ENCODE measurements at regions not wholly inside any gene's neighbourhood (a gene's known extent, or its start where the extent isn't known, plus 50 kb on each side); places are given as distances from the start of the nearest gene placed in this dataset.

GRCh38 chr2:7724336-7724735 is 807.1 kb downstream of the RNF144A start:
- Histone ChIP-seq H3K9me3 (replicated peaks in 1 of 2; ENCODE audit: control insufficient read depth in 1 of 2, insufficient read depth in 1 of 2, low read length in 2 of 2) (no peaks in the 10 kb centered on the region), H4K20me1 (ENCODE audit: insufficient read depth, low read length) (no peaks in the 10 kb centered on the region), H3K36me3 (replicated peaks in 1 of 2; ENCODE audit: control insufficient read depth in 1 of 2, insufficient read depth in 2 of 2, low read length in 2 of 2) (no peaks in the 10 kb centered on the region), H3K27me3 (ENCODE audit: control insufficient read depth in 2 of 2, insufficient read depth in 2 of 2, low read length in 2 of 2) (no peaks in the 10 kb centered on the region), H3K4me3 (replicated peaks in 1 of 3; ENCODE audit: low read depth in 2 of 3, low read length in 3 of 3) (no peak overlapping the region), H3K4me2 (replicated peaks; ENCODE audit: extremely low read depth, low read length, poor library complexity, severe bottlenecking) (no peak overlapping the region), H3K9ac (ENCODE audit: insufficient read depth, low read length, poor library complexity, severe bottlenecking) (no peak overlapping the region), H2AFZ (ENCODE audit: insufficient read depth, low read depth, low read length, poor library complexity, severe bottlenecking) (no peak overlapping the region), H3K27ac (ENCODE audit: low read depth in 1 of 2, low read length in 2 of 2) (no peak overlapping the region), H3K79me2 (ENCODE audit: insufficient read depth, low read length) (no peaks in the 10 kb centered on the region), H3K4me1 (ENCODE audit: control insufficient read depth in 1 of 2, insufficient read depth in 2 of 2, low read length in 2 of 2) (peaks cover 0 to 6% of the 10 kb centered on the region in 2 donors)
- DNase-seq: no peak
- WGBS (ENCODE audit: insufficient coverage): 97% methylated on average over 3 of the region's 5 CpGs
- H3K9me3 Mint-ChIP-seq: no peaks in the 10 kb centered on the region
- intact Hi-C loops (cut with micrococcal nuclease): no loop called here
- no peak overlapping the region for H3K27ac Mint-ChIP-seq
- H3K4me1 Mint-ChIP-seq: peaks cover 12% of the 10 kb centered on the region
- peaks cover 0 to 8% (median 3%) of the 10 kb centered on the region in 3 donors for H3K27me3 Mint-ChIP-seq (ENCODE audit: low read depth in 3 of 3)
- no peaks in the 10 kb centered on the region for H3K36me3 Mint-ChIP-seq
- H3K4me3 Mint-ChIP-seq: no peak overlapping the region
- TF ChIP-seq CTCF (IDR thresholded peaks at IDR 0.05): no peak

GRCh38 chr2:7725171-7725849 is 808.1 kb downstream of the RNF144A start:
- Histone ChIP-seq H3K9me3 (replicated peaks in 1 of 2; ENCODE audit: control insufficient read depth in 1 of 2, insufficient read depth in 1 of 2, low read length in 2 of 2) (no peaks in the 10 kb centered on the region), H3K4me2 (replicated peaks; ENCODE audit: extremely low read depth, low read length, poor library complexity, severe bottlenecking) (no peak overlapping the region), H3K4me1 (ENCODE audit: control insufficient read depth in 1 of 2, insufficient read depth in 2 of 2, low read length in 2 of 2) (no peaks in the 10 kb centered on the region), H3K4me3 (replicated peaks in 1 of 3; ENCODE audit: low read depth in 2 of 3, low read length in 3 of 3) (no peak overlapping the region), H3K36me3 (replicated peaks in 1 of 2; ENCODE audit: control insufficient read depth in 1 of 2, insufficient read depth in 2 of 2, low read length in 2 of 2) (no peaks in the 10 kb centered on the region), H3K9ac (ENCODE audit: insufficient read depth, low read length, poor library complexity, severe bottlenecking) (no peak overlapping the region), H2AFZ (ENCODE audit: insufficient read depth, low read depth, low read length, poor library complexity, severe bottlenecking) (peak overlapping the region; percentile 55), H3K27ac (ENCODE audit: low read depth in 1 of 2, low read length in 2 of 2) (no peak overlapping the region), H4K20me1 (ENCODE audit: insufficient read depth, low read length) (no peaks in the 10 kb centered on the region), H3K79me2 (ENCODE audit: insufficient read depth, low read length) (no peaks in the 10 kb centered on the region), H3K27me3 (ENCODE audit: control insufficient read depth in 2 of 2, insufficient read depth in 2 of 2, low read length in 2 of 2) (no peaks in the 10 kb centered on the region)
- 33% methylated on average over 8 of the region's 9 CpGs for WGBS (ENCODE audit: insufficient coverage)
- Mint-ChIP-seq H3K4me3 (peak overlapping the region in 1 of 2 donors; percentile 46), H3K27ac (peak overlapping the region in 1 of 7 donors; percentile 58), H3K4me1 (peaks cover 4% of the 10 kb centered on the region), H3K9me3 (no peaks in the 10 kb centered on the region), H3K27me3 (ENCODE audit: low read depth in 3 of 3) (peaks cover 0 to 8% (median 3%) of the 10 kb centered on the region in 3 donors), H3K36me3 (no peaks in the 10 kb centered on the region)
- peak in 1 of 3 donors; percentile 5 for DNase-seq
- no peak for TF ChIP-seq CTCF (IDR thresholded peaks at IDR 0.05)
- intact Hi-C loops (cut with micrococcal nuclease): no loop called here

All from CD14-positive monocyte (primary cell).